Activated CD8-positive, alpha-beta memory T cell treated with anti-CD3 and anti-CD28 coated beads, Interleukin-2, amount 50 U/mL, for 1 hour (primary cell): ENCODE measurements at regions not wholly inside any gene's neighbourhood (a gene's known extent, or its start where the extent isn't known, plus 50 kb on each side); places are given as distances from the start of the nearest gene placed in this dataset.
A peak's percentile ranks its signal among the peaks of the same experiment; 100 is the strongest.
"Not testable (repeated sequence)": the region's sequence is repeated elsewhere in the genome, so short reads cannot be mapped to it uniquely, and the experiment has no call there.

Experiments used
- DNase-seq: peaks from one replicate; pipeline ENCODE4 v3.0.0-alpha.2; 2020; ENCODE audit errors: extremely low read depth

GRCh38 chr11:129729216-129729615 lies 86.4 kb upstream of the TMEM45B start:
- DNase-seq, result no peak

GRCh38 chr11:129729823-129730222 lies 85.8 kb upstream of the TMEM45B start:
- no peak for DNase-seq

DNA sequence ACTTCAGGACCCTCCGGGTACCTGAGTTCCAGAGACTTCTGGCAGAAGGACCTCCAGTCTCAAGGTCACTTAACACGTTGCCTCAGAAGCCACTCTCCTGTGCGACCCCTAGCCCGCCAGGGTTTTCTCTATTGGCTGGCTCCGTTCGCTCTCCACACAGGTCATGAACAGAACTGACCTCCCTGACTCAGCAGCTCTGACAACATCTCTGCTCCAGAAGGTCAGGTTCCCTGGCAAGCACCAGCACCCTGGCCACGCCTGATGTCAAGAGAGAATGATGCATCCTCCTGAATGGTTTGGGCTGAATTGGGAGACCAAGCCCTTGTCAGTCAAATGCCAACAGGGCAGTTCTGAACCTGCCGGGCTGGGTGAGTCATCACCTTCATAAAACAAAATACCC lies 84.3 kb upstream of the TMEM45B start:
- no peak for DNase-seq

GRCh38 chr11:129732941-129733340 lies 82.7 kb upstream of the TMEM45B start:
- no peak for DNase-seq

- DNase-seq, result no peak
Observed at GRCh38 chr11:129733384-129733783, 82.3 kb upstream of the TMEM45B start.

DNA sequence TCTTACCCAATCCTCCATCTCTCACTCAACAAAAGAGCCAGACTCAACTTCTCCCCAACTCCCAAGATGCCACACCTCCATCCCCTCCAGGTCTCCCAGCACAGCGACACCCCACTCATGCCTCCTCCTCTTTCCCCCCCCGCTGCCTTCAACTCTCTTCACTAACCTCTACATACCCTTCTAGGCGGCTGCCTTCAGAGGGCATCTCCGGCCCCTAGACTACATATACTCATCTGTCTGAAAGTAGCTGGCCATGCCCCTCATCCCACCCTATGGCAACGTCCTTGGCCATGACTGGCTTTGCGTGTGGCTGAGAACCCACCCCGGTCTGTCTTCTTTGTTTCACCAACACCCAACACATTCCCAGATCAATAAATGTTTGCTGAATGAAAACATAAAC lies 81.7 kb upstream of the TMEM45B start:
- no peak for DNase-seq

DNA sequence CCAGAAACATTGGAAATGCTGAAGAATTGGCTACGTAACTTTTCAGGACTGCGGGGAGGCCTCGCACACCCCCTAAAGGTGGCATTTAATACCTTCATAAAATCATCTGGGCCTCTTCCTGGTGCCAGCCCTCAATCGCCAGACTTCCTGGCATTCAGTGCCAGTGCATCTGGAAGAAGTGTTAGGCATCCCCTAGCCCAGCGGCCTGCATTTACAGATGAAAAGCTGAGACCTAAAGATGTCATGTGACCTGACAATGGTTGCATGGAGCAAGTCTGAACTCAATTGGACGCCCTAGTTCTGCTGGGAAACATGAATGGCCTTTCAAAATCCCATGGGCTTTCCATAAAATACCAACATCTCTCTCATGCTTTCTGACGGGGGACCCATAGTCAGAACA lies 81.0 kb upstream of the TMEM45B start:
- DNase-seq, result no peak

DNA sequence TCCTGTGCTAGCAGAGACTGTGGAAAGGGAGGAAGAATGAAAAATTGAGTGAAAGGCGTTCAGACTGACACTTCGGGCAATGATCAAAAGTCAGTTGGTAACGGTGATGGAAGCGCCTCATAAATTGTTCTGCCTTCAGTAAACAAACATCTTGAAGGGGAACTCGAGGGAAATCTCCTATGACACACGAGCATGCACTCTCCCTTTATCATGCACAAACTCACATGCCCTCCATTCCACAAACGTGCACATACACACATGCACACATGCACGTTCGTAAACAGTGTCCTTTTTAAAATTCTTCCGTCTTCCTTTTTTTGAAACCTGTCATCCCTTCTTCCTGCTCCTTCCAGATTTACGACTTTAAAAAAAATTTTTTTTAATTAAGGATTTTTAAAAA lies 77.8 kb upstream of the TMEM45B start:
- no peak for DNase-seq

DNA sequence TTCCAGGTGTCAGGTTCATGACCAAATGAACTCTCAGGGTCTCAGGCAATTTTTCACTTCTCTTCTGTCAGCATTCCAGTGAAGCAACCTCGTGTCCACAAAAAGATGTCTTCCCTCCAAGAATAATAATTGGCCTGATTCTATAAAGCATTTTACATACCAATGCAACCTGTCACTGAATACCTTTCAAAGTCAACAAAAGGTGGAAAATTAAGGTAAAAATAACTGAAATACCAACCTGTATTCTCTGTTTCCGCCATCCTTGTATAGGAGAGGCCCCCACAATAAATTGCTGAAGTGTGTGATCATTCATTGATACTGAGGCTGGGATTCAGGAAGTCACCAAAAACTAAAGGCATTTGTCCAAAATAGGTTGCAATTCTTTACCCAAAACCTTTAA lies 77.4 kb upstream of the TMEM45B start:
- DNase-seq, result no peak

- DNase-seq, result no peak
Observed at GRCh38 chr11:129739339-129739738, 76.3 kb upstream of the TMEM45B start.

DNA sequence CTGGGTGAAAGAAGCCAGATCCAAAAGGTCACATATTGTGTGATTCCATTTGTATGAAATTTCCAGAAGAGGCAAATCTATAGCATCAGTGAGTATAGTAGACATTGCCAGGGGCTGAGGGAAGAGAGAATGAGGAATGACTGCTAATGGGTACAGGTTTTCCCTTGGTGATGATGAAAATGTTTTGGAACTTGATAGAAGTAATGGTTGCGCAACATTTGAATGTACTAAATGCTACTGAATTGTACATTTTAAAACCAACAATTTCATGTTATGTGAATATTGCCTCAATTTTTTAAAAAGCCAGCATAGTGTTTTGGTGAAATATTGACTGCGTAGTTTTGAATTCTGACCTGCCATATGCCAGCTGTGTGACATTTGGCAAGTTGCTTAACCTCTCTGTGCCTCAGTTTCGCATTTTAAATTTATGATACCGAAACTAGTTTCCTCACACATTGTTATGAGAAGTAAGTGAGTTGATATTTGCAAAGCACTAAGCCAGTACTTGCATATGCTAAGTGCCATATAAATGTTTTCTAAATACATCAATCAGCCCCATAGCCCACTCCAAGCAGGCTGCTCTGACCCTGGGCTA lies 75.4 kb upstream of the TMEM45B start:
- no peak for DNase-seq

- no peak for DNase-seq
Observed at GRCh38 chr11:129743112-129743815, 72.4 kb upstream of the TMEM45B start.

DNA sequence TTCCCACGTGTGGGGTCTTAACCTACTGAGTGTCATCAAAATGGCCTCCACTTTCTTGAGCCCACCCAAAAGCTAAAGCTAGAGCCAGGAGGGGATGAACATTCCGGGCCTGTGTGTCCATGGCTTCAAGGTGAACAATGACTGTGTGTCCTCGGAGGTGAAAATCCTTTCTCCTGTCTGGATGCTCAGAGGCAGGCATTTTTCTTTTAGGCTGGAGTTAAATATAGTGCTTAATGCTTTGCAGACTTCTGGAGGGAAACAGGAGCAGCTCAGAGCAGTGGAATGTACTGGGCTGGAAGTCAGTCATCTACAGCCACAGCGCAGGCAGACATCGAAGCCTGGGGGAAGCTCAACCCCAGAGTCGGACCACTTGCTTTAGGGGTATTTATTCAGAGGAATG lies 68.6 kb upstream of the TMEM45B start:
- no peak for DNase-seq

DNA sequence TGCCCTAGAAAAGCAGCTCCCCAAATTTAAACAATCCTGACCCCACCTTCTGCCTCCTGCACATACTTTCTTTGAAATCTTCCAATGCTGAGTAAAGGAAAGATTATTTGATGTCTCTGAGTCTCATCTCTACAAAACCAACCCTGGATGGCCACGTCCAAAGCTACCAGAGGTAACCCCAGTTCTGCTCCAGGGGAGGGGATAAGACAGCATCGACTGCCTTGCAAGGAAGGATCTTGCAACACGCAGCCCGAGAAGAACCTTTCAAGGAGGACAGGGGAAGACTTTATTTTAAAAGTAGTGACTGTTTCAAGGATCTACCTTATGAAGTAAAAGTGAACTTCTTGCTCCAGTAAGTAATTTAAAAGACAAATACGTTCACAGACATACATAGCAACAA lies 66.5 kb upstream of the TMEM45B start:
- DNase-seq, result no peak

GRCh38 chr11:129750343-129751292 lies 65.0 kb upstream of the TMEM45B start:
- DNase-seq, result peak; percentile 16

- no peak for DNase-seq
Observed at GRCh38 chr11:129751511-129751910, 64.1 kb upstream of the TMEM45B start.

DNA sequence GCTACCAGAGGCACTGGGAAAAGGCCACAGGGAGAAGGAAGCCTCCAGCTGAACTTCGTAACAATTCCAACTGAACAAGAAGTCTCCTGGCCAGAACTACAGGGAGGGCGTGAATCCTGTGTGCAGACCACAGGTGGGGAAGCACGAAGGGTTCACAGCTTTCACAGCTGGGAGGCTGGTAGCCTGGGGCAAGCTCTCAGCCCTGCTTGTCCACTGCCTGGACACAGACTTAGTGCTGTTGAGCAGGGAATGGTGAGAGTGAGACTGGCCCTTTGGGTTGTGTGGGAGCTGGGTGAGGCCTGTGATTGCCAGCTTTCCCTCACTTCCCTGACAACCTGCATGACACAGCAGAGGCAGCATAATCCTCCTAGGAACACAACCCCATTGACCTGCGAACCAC lies 52.1 kb upstream of the TMEM45B start:
- DNase-seq, result not testable (repeated sequence)

- not testable (repeated sequence) for DNase-seq
Observed at GRCh38 chr11:129764204-129764603, 51.4 kb upstream of the TMEM45B start.
